CD8-positive, alpha-beta memory T cell (primary cell): ENCODE measurements at regions not wholly inside any gene's neighbourhood (a gene's known extent, or its start where the extent isn't known, plus 50 kb on each side); places are given as distances from the start of the nearest gene placed in this dataset.
"Not testable (repeated sequence)": the region's sequence is repeated elsewhere in the genome, so short reads cannot be mapped to it uniquely, and the experiment has no call there.

ENCODE experiments used
- CTCF ChIA-PET: fragments of 350-600 bp; sonication (Branson Sonifier 250); formaldehyde crosslinking; loops from one replicate; lab custom pipeline; 2021; ENCODE audit warnings: antibody characterized with exemption; lab: Charles Lee
- POLR2A ChIA-PET: fragments of 350-600 bp; sonication (Branson Sonifier 250); formaldehyde crosslinking; loops from one replicate; lab custom pipeline; 2021; ENCODE audit warnings: antibody characterized with exemption; lab: Charles Lee
- DNase-seq, 5 donors: peaks; one replicate each; pipeline versions ENCODE4 v3.0.0 to v3.0.0-alpha.2; 2020 to 2022; ENCODE audit warnings: mixed read lengths in 1 of 5
- H3K27ac ChIP-seq: one replicate; pipeline ENCODE4 v1.7.0; 2013; ENCODE audit warnings: low read depth, mild to moderate bottlenecking, low read length, moderate library complexity
- H3K27me3 ChIP-seq: 2 replicates; pipeline ENCODE4 v1.7.0; 2013; ENCODE audit warnings: low read length, mild to moderate bottlenecking; ENCODE audit not compliant: insufficient read depth, poor library complexity, severe bottlenecking
- H3K36me3 ChIP-seq: 2 replicates; pipeline ENCODE4 v1.7.0; 2013; ENCODE audit warnings: mild to moderate bottlenecking, low read length, moderate library complexity; ENCODE audit not compliant: insufficient read depth
- H3K4me1 ChIP-seq: 2 replicates; pipeline ENCODE4 v1.7.0; 2013; ENCODE audit warnings: mild to moderate bottlenecking, low read length, moderate library complexity; ENCODE audit not compliant: insufficient read depth
- H3K4me3 ChIP-seq: 2 replicates; pipeline ENCODE4 v1.7.0; 2013; ENCODE audit warnings: mild to moderate bottlenecking, low read length
- H3K9me3 ChIP-seq: 2 replicates; pipeline ENCODE4 v1.7.0; 2013; ENCODE audit warnings: mild to moderate bottlenecking, low read length
- H3K27ac Mint-ChIP-seq, 8 donors: one replicate each; pipeline ENCODE4 v1.8.0; 2020 to 2021; ENCODE audit warnings: mixed read lengths in 8 of 8, mild to moderate bottlenecking in 6 of 8, inconsistent platforms in 3 of 8, moderate library complexity in 3 of 8
- H3K27me3 Mint-ChIP-seq, 2 donors: one replicate each; pipeline ENCODE4 v1.8.0; 2020 to 2021; ENCODE audit warnings: mixed read lengths in 2 of 2, mild to moderate bottlenecking in 1 of 2, moderate library complexity in 1 of 2
- H3K36me3 Mint-ChIP-seq, 3 donors: one replicate each; pipeline ENCODE4 v1.8.0; 2020 to 2021; ENCODE audit warnings: mixed read lengths in 3 of 3, inconsistent platforms in 1 of 3, mild to moderate bottlenecking in 1 of 3
- H3K4me1 Mint-ChIP-seq, 3 donors: one replicate each; pipeline ENCODE4 v1.8.0; 2020 to 2021; ENCODE audit warnings: mixed read lengths in 3 of 3, inconsistent platforms in 1 of 3, mild to moderate bottlenecking in 1 of 3
- H3K4me3 Mint-ChIP-seq, 7 donors: one replicate each; pipeline ENCODE4 v1.8.0; 2020 to 2021; ENCODE audit warnings: mixed read lengths in 7 of 7, mild to moderate bottlenecking in 6 of 7, moderate library complexity in 4 of 7, inconsistent platforms in 2 of 7
- H3K9me3 Mint-ChIP-seq, 5 donors: one replicate each; pipeline ENCODE4 v1.8.0; 2020 to 2022; ENCODE audit warnings: mixed read lengths in 5 of 5, mild to moderate bottlenecking in 3 of 5, moderate library complexity in 2 of 5, inconsistent platforms in 1 of 5

DNA sequence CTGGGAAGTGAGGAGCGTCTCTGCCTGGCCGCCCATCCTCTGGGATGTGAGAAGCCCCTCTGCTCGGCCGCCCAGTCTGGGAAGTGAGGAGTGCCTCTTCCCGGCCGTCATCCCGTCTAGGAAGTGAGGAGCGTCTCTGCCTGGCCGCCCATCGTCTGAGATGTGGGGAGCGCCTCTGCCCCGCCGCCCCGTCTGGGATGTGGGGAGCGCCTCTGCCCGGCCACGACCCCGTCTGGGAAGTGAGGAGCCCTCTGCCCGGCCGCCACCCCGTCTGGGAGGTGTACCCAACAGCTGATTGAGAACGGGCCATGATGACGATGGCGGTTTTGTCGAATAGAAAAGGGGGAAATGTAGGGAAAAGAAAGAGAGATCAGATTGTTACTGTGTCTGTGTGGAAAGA, 173.9 kb upstream of the PRSS1 start:
- POLR2A ChIA-PET, DNase-seq: not testable (repeated sequence)

GRCh38 chr7:142571581-142571980, 177.7 kb upstream of the PRSS1 start:
- H3K36me3 ChIP-seq = no peaks in the 10 kb centered on the region
- H3K9me3 ChIP-seq = no peaks in the 10 kb centered on the region
- H3K27ac ChIP-seq = no peak overlapping the region
- no peaks in the 10 kb centered on the region for H3K9me3 Mint-ChIP-seq
- H3K27me3 ChIP-seq = no peaks in the 10 kb centered on the region
- no peak overlapping the region for H3K27ac Mint-ChIP-seq
- H3K4me3 ChIP-seq = no peak overlapping the region
- ChIA-PET POLR2A (no interaction called here), CTCF (no interaction called here)
- no peaks in the 10 kb centered on the region for H3K4me1 ChIP-seq
- H3K27me3 Mint-ChIP-seq = peaks cover 2 to 3% of the 10 kb centered on the region in 2 donors
- DNase-seq = no peak
- no peak overlapping the region for H3K4me3 Mint-ChIP-seq
- no peaks in the 10 kb centered on the region for H3K4me1 Mint-ChIP-seq
- peaks cover 0 to 2% (median 0%) of the 10 kb centered on the region in 3 donors for H3K36me3 Mint-ChIP-seq

More for the DNA sequence above, 173.9 kb upstream of the PRSS1 start:
- H3K36me3 Mint-ChIP-seq, H3K4me1 Mint-ChIP-seq, H3K27me3 Mint-ChIP-seq, H3K27me3 ChIP-seq, H3K27ac ChIP-seq, CTCF ChIA-PET, H3K27ac Mint-ChIP-seq, H3K4me3 Mint-ChIP-seq, H3K9me3 ChIP-seq, H3K4me3 ChIP-seq, H3K4me1 ChIP-seq, H3K36me3 ChIP-seq, H3K9me3 Mint-ChIP-seq: not testable (repeated sequence)

GRCh38 chr7:142569851-142570250, 179.4 kb upstream of the PRSS1 start:
- no peaks in the 10 kb centered on the region for H3K9me3 Mint-ChIP-seq
- H3K4me1 ChIP-seq = no peaks in the 10 kb centered on the region
- H3K27ac Mint-ChIP-seq = no peak overlapping the region
- no peak overlapping the region for H3K4me3 ChIP-seq
- peaks cover 3% of the 10 kb centered on the region in 2 donors for H3K27me3 Mint-ChIP-seq
- H3K27me3 ChIP-seq = no peaks in the 10 kb centered on the region
- no peaks in the 10 kb centered on the region for H3K4me1 Mint-ChIP-seq
- H3K27ac ChIP-seq = no peak overlapping the region
- H3K36me3 ChIP-seq = no peaks in the 10 kb centered on the region
- H3K4me3 Mint-ChIP-seq = no peak overlapping the region
- no peak for DNase-seq
- H3K36me3 Mint-ChIP-seq = peaks cover 0 to 2% (median 0%) of the 10 kb centered on the region in 3 donors
- CTCF ChIA-PET = interaction anchor here (1.3 kb wide), 1 partner anchor 12 kb away, joined by 3 read pairs; no protein-coding TSS in a partner anchor
- POLR2A ChIA-PET = no interaction called here
- H3K9me3 ChIP-seq = no peaks in the 10 kb centered on the region

DNA sequence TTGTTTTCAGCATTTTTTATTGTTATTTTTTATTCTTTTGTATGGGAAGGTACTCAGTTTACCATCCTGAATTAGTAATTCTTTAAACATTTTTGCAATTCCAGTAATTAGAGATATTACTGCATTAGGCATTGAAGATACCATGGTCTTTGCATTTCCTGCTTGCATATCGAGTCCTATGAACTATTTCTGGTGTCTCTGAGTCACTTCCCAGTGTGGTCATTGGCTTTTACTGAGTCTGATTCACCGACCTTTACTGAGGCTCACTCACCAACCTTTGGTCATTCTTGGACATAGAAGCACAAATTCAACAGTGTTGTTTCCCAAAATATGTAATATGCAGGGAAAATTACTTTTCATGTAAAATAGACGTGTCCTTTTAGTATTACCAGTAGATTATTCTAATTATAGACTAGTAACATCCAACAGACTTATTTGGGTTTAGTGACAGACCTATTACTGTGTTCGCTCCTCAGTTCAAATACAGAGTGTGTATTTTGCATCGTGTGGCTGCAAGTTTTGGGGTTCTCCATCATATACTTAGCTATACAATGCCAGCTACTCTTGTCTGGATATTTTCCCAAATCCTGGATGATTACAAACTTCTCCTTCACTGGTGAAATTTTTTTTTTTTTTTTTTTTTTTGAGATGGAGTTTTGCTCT, 180.7 kb upstream of the PRSS1 start:
- no peak overlapping the region for H3K27ac Mint-ChIP-seq
- no peaks in the 10 kb centered on the region for H3K4me1 ChIP-seq
- H3K9me3 ChIP-seq = no peaks in the 10 kb centered on the region
- DNase-seq = no peak
- no peak overlapping the region for H3K4me3 Mint-ChIP-seq
- H3K36me3 ChIP-seq = no peaks in the 10 kb centered on the region
- ChIA-PET POLR2A (no interaction called here), CTCF (interaction anchor here (1.3 kb wide), 1 partner anchor 11 kb away, joined by 3 read pairs; no protein-coding TSS in a partner anchor)
- no peaks in the 10 kb centered on the region for H3K27me3 ChIP-seq
- no peak overlapping the region for H3K27ac ChIP-seq
- no peaks in the 10 kb centered on the region for H3K9me3 Mint-ChIP-seq
- no peak overlapping the region for H3K4me3 ChIP-seq
- peaks cover 0 to 2% (median 0%) of the 10 kb centered on the region in 3 donors for H3K36me3 Mint-ChIP-seq
- no peaks in the 10 kb centered on the region for H3K4me1 Mint-ChIP-seq
- H3K27me3 Mint-ChIP-seq = peaks cover 3% of the 10 kb centered on the region in 2 donors

DNA sequence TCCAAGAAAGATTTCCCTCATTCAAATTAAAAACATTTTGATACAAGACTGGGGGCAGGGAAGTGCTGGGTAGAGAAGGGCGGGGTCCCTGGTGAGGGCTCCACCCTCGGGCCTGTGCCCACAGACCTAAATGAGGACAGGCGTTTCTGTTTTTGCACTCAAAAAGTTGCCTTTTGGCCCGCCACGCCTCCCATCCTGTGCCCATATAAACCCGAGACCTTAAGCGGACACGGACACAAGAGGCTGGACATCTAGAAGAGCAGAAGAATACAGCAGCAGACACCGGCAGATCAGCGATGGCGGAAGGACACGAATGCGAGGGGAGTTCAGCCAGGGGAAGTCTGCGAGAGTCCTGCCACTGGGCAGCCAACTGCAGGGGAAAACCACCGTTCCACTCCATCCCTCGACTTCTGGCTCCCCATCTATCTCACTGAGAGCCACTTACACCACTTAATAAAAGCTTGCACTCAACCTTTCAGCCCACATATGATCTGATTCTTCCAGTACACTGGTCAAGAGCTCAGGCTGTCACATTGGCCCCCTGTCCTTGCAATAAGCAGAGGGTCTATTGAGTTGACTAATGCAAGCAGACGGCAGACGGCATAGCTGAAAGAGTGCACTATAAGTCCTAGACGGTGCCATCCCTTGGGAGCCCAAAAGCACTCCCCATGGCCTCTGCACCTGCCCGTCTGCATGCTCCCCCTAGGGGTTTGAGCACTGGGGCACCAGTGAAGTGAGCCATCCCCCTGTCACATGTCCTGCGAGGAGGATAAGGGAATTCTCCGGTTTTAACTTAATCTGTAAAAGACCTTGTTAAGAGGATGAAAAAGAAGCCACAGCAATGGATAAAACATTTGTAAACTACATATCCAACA, 181.8 kb upstream of the PRSS1 start:
- Mint-ChIP-seq H3K27ac (peak overlapping the region in 1 of 8 donors; percentile 29), H3K4me3 (peak overlapping the region in 1 of 7 donors; percentile 15), H3K9me3 (no peaks in the 10 kb centered on the region), H3K27me3 (peaks cover 3% of the 10 kb centered on the region in 2 donors), H3K36me3 (peaks cover 0 to 2% (median 0%) of the 10 kb centered on the region in 3 donors), H3K4me1 (no peaks in the 10 kb centered on the region)
- Histone ChIP-seq H3K4me1 (no peaks in the 10 kb centered on the region), H3K27ac (no peak overlapping the region), H3K27me3 (no peaks in the 10 kb centered on the region), H3K4me3 (no peak overlapping the region), H3K36me3 (no peaks in the 10 kb centered on the region), H3K9me3 (no peaks in the 10 kb centered on the region)
- ChIA-PET POLR2A (no interaction called here), CTCF (no interaction called here)
- DNase-seq = no peak

DNA sequence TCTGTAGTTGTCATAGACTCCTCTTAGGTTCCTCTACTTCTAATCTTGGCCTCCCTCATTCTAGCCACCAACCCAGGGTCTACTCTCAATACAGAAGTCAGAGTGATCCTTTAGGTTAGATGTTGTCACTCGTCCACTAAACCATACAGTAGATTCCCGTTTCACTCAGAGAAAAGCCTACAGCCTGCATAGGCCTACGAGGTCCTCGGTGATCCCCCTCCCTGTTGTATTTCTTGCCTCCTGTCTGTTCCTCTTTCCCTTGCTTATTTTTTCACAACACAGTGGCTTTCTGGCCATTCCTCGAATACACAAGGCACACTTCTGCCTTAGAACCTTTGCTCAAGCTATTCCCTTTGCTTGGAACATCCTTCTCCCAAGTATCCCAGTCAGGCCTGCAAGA, 183.0 kb upstream of the PRSS1 start:
- Mint-ChIP-seq H3K4me3 (no peak overlapping the region), H3K9me3 (no peaks in the 10 kb centered on the region), H3K27ac (peak overlapping the region in 1 of 8 donors; percentile 62), H3K36me3 (peaks cover 0 to 2% (median 0%) of the 10 kb centered on the region in 3 donors), H3K4me1 (no peaks in the 10 kb centered on the region), H3K27me3 (peaks cover 3 to 5% of the 10 kb centered on the region in 2 donors)
- H3K4me3 ChIP-seq = no peak overlapping the region
- no peaks in the 10 kb centered on the region for H3K9me3 ChIP-seq
- no peaks in the 10 kb centered on the region for H3K27me3 ChIP-seq
- ChIA-PET POLR2A (no interaction called here), CTCF (no interaction called here)
- H3K36me3 ChIP-seq = no peaks in the 10 kb centered on the region
- no peaks in the 10 kb centered on the region for H3K4me1 ChIP-seq
- no peak for DNase-seq
- H3K27ac ChIP-seq = no peak overlapping the region

DNA sequence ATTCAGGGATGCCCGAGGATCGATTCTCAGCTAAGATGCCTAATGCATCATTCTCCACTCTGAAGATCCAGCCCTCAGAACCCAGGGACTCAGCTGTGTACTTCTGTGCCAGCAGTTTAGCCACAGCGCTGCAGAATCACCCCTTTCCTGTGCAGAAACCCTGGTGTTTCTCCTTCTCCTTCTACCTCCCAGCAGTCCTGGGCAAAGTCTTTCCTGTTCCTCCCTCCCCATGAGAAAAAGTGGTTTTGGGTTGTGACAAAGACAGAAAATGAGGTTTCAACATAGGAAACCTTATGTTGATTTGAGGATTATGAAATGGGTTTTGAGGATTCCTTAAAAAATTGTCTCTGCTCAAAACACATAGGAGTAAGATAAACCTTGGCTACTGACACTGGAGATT, 185.1 kb upstream of the PRSS1 start:
- DNase-seq, POLR2A ChIA-PET, H3K27me3 ChIP-seq, H3K9me3 Mint-ChIP-seq, H3K4me3 ChIP-seq, H3K4me1 ChIP-seq, H3K36me3 ChIP-seq, H3K9me3 ChIP-seq, H3K27me3 Mint-ChIP-seq, H3K4me1 Mint-ChIP-seq, H3K27ac ChIP-seq, CTCF ChIA-PET, H3K36me3 Mint-ChIP-seq: not testable (repeated sequence)
- Mint-ChIP-seq H3K4me3 (peak overlapping the region in 1 of 7 donors; percentile 55), H3K27ac (peak overlapping the region in 1 of 8 donors; percentile 47)

DNA sequence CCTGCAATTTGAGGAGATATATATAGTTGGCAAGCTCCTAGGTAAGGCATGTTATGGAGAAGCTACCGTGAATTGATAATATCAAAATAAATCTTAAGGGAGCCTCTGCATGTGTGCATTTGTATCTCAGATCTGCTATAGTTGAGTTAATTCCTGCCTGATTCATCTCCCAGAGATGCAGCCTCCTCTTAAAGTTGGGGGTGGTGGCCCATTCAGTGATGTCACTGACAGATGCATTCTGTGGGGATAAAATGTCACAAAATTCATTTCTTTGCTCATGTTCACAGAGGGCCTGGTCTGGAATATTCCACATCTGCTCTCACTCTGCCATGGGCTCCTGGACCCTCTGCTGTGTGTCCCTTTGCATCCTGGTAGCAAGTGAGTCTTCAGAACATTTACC, 185.8 kb upstream of the PRSS1 start:
- CTCF ChIA-PET = no interaction called here

More for the DNA sequence above, 185.8 kb upstream of the PRSS1 start:
- Histone ChIP-seq H3K27ac (no peak overlapping the region), H3K36me3 (no peaks in the 10 kb centered on the region), H3K4me3 (no peak overlapping the region), H3K4me1 (no peaks in the 10 kb centered on the region), H3K27me3 (no peaks in the 10 kb centered on the region), H3K9me3 (no peaks in the 10 kb centered on the region)
- Mint-ChIP-seq H3K4me3 (peak overlapping the region in 4 of 7 donors; percentile 32 to 59 (median 56)), H3K4me1 (no peaks in the 10 kb centered on the region), H3K27me3 (peaks cover 3 to 5% of the 10 kb centered on the region in 2 donors), H3K9me3 (no peaks in the 10 kb centered on the region), H3K36me3 (no peaks in the 10 kb centered on the region), H3K27ac (peak overlapping the region in 2 of 8 donors; percentile 19 to 47)
- POLR2A ChIA-PET = no interaction called here
- no peak for DNase-seq
